ENCODE measurements at regions not wholly inside any gene's neighbourhood (a gene's known extent, or its start where the extent isn't known, plus 50 kb on each side); places are given as distances from the start of the nearest gene placed in this dataset.

DNA sequence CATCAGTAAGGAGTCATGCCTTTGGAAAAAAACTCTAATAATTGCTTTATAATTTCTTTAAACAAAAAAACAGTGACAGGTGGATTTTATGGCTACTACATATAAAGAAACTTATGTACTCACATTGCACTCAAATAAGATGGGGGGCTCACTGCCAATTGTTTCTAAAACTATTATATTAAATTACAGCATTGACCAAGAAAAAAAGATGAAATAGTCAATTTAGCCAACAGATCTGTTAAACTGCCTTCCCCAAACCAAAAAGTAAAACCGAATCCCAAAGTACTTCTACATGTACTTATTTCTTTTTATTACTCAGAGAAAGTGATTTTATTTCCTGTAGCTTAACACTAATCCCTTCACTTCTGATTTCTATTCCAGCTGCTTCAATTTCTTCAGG is 716.8 kb upstream of the SLITRK5 start:
- TF ChIP-seq, protein P1, sequence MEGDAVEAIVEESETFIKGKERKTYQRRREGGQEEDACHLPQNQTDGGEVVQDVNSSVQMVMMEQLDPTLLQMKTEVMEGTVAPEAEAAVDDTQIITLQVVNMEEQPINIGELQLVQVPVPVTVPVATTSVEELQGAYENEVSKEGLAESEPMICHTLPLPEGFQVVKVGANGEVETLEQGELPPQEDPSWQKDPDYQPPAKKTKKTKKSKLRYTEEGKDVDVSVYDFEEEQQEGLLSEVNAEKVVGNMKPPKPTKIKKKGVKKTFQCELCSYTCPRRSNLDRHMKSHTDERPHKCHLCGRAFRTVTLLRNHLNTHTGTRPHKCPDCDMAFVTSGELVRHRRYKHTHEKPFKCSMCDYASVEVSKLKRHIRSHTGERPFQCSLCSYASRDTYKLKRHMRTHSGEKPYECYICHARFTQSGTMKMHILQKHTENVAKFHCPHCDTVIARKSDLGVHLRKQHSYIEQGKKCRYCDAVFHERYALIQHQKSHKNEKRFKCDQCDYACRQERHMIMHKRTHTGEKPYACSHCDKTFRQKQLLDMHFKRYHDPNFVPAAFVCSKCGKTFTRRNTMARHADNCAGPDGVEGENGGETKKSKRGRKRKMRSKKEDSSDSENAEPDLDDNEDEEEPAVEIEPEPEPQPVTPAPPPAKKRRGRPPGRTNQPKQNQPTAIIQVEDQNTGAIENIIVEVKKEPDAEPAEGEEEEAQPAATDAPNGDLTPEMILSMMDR (IDR thresholded peaks at IDR 0.05) = no peak
- TF ChIP-seq POLR2A (IDR thresholded peaks at IDR 0.05) (no peak), EP300 (IDR thresholded peaks at IDR 0.05) (no peak)

DNA sequence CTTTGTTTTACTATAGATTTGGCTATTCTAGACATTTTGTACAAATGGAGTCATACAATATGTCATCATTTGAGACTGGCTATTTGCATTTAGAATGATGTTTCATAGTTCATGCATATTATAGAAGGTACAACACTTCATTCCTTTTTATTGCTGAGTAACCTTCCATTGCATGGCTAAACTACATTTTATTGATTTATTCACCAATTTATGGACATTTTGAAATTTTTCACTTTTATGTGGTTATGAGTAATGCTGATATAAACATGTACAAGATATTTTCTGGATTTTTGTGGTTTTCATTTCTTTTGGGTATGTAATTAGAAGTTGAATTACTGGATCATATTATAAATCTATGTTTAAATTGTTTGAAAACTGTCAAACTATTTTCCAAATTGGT is 710.3 kb upstream of the SLITRK5 start:
- no peak overlapping the region for H3K27ac ChIP-seq
- no peaks in the 10 kb centered on the region for H3K27me3 ChIP-seq
- no peaks in the 10 kb centered on the region for H3K4me1 ChIP-seq
- no peak overlapping the region for H3K4me3 ChIP-seq
- TF ChIP-seq POLR2A (IDR thresholded peaks at IDR 0.05) (no peak), EP300 (IDR thresholded peaks at IDR 0.05) (no peak)
- TF ChIP-seq, protein P1 (IDR thresholded peaks at IDR 0.05) = no peak
- no peaks in the 10 kb centered on the region for H3K9me3 ChIP-seq
- no peak for DNase-seq (ENCODE audit: low spot score in 2 of 2)
- H3K36me3 ChIP-seq = no peaks in the 10 kb centered on the region

More for the DNA sequence above, 716.8 kb upstream of the SLITRK5 start:
- H3K27me3 ChIP-seq = no peaks in the 10 kb centered on the region
- no peaks in the 10 kb centered on the region for H3K4me1 ChIP-seq
- no peak overlapping the region for H3K4me3 ChIP-seq
- DNase-seq (ENCODE audit: low spot score in 2 of 2) = no peak
- 48 to 55% methylated on average over 1 of the region's 1 CpG for WGBS, 2 donors
- H3K9me3 ChIP-seq = no peaks in the 10 kb centered on the region
- no peaks in the 10 kb centered on the region for H3K36me3 ChIP-seq
- no peak overlapping the region for H3K27ac ChIP-seq

DNA sequence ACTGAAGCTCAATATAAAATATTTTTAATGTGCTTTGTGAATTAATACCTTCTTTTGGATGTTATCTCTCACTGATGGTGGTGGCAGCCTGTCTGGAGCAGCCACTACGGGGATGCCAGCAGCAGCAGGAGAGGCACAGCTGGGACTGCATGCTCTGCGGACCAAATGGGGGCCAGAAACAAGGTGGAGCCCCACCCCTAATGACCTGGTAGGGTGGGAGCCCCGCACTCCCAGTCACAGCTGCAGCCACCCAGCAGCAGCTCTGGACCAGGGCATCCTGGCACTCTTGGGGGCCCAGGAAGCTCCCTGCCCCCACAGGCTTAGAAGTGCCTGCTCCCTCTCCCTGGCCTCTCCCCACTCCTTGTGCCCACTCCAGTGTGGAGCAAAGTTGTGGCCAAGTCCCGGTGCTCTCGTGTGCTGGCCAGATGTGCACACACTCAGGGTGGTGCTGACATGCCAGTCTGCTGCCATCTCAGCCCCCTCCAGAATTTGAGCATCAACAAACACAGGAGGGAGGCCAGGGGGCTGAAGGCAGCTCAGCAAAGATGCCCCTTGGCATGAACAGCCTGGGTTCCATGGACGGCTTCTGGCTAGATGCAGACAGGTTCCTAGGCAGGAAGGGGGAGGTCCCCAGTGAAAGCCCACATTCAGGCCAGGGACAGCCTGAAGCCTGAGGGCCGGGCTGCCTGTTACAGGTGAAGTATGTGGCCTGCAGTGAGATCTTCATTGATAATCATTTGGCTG is 696.7 kb upstream of the SLITRK5 start:
- no peak for DNase-seq (ENCODE audit: low spot score in 2 of 2)
- TF ChIP-seq EP300 (IDR thresholded peaks at IDR 0.05) (no peak), POLR2A (IDR thresholded peaks at IDR 0.05) (no peak)
- TF ChIP-seq, protein P1 (IDR thresholded peaks at IDR 0.05) = no peak
- H3K9me3 ChIP-seq = no peaks in the 10 kb centered on the region
- no peaks in the 10 kb centered on the region for H3K4me1 ChIP-seq
- no peak overlapping the region for H3K4me3 ChIP-seq
- H3K27ac ChIP-seq = no peak overlapping the region
- no peaks in the 10 kb centered on the region for H3K36me3 ChIP-seq
- WGBS, 2 donors = 66 to 89% methylated on average over 5 to 7 of the region's 7 CpGs
- no peaks in the 10 kb centered on the region for H3K27me3 ChIP-seq

DNA sequence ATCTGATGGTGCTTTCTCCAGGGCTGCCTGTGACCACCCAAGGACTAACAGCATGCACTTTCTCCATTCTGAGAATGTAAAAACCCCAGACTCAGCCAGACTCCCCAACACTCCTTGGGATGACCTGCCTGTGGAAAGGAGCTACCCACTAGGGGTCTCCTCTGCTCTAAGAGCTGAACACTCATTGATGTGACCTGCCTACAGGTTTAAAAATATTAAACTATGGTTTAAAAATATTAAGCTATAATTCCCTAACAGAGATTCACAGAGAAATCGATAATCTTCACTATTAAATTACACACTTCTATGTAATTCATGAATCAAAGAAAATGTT is 696.2 kb upstream of the SLITRK5 start:
- no peak for DNase-seq (ENCODE audit: low spot score in 2 of 2)
- H3K9me3 ChIP-seq = no peaks in the 10 kb centered on the region
- H3K4me3 ChIP-seq = no peak overlapping the region
- H3K4me1 ChIP-seq = no peaks in the 10 kb centered on the region
- H3K36me3 ChIP-seq = no peaks in the 10 kb centered on the region
- H3K27ac ChIP-seq = no peak overlapping the region
- H3K27me3 ChIP-seq = no peaks in the 10 kb centered on the region
- TF ChIP-seq, protein P1 (IDR thresholded peaks at IDR 0.05) = no peak
- TF ChIP-seq EP300 (IDR thresholded peaks at IDR 0.05) (no peak), POLR2A (IDR thresholded peaks at IDR 0.05) (no peak)
- WGBS, 2 donors = 92 to 95% methylated on average over 1 of the region's 1 CpG

DNA sequence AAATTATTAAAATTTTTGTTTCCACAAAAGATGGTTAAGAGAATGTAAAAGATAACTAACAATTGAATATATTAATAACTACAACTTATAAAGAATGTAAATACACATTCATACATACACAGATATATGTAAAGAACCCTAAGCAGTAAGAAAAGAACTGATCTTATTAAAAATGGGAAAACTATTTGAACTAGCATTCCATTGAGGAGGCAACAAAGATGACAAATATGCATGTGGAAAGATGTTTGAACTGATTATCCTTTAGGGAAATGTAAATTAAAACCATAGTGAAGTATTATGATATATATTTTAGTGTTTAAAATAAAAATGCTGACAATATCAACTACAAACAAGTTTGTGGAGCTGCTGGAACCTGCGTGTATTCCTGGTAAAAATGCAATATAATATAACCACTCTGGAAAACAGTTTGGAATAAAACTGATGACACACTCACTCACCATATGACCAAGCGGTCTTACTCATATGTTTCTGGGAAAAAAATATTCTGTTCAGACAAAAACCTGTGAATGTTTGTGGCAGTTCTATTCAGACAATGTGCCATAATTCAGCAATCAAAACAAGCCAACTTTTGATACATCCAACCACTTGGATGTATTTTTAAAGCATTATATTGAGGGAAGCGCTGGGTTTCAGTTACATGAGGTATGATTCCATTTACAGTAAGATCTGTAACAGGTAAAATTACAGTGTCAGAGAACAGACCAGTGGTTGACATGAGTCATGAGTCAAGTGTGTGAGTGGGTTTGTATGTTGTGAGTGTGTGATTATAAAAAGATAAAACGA is 694.4 kb upstream of the SLITRK5 start:
- Histone ChIP-seq H3K36me3 (no peaks in the 10 kb centered on the region), H3K9me3 (no peaks in the 10 kb centered on the region), H3K4me3 (no peak overlapping the region), H3K27me3 (no peaks in the 10 kb centered on the region), H3K27ac (no peak overlapping the region), H3K4me1 (no peaks in the 10 kb centered on the region)
- 82 to 86% methylated on average over 4 of the region's 4 CpGs for WGBS, 2 donors
- no peak for DNase-seq (ENCODE audit: low spot score in 2 of 2)
- TF ChIP-seq POLR2A (IDR thresholded peaks at IDR 0.05) = no peak
- no peak for TF ChIP-seq EP300 (IDR thresholded peaks at IDR 0.05)
- TF ChIP-seq, protein P1 (IDR thresholded peaks at IDR 0.05) = no peak
